HG02623 (cell line): ENCODE measurements at regions not wholly inside any gene's neighbourhood (a gene's known extent, or its start where the extent isn't known, plus 50 kb on each side); places are given as distances from the start of the nearest gene placed in this dataset.

Source experiments
- ATAC-seq: cut with Tn5 transposase; IDR thresholded peaks from one replicate; pipeline ENCODE4 v1.9.1; 2021; ENCODE audit warnings: moderate library complexity; ENCODE audit not compliant: unreplicated experiment

- no peak for ATAC-seq
These were observed 142.3 kb upstream of the ARGLU1 start for GRCh38 chr13:106710266-106710665.

GRCh38 chr13:106709522-106709921, 141.6 kb upstream of the ARGLU1 start:
- no peak for ATAC-seq

GRCh38 chr13:106702505-106702904, 134.6 kb upstream of the ARGLU1 start:
- ATAC-seq, result no peak

- ATAC-seq, result no peak
These were observed 133.9 kb upstream of the ARGLU1 start for GRCh38 chr13:106701771-106702341.

GRCh38 chr13:106700439-106700838, 132.5 kb upstream of the ARGLU1 start:
- no peak for ATAC-seq

GRCh38 chr13:106700007-106700406, 132.1 kb upstream of the ARGLU1 start:
- no peak for ATAC-seq

- ATAC-seq, result no peak
These were observed 131.4 kb upstream of the ARGLU1 start for GRCh38 chr13:106699311-106699710.

GRCh38 chr13:106696719-106697118, 128.8 kb upstream of the ARGLU1 start:
- ATAC-seq, result no peak

GRCh38 chr13:106696140-106696539, 128.2 kb upstream of the ARGLU1 start:
- ATAC-seq, result no peak

- ATAC-seq, result no peak
These were observed 127.2 kb upstream of the ARGLU1 start for GRCh38 chr13:106695139-106695538.

- no peak for ATAC-seq
These were observed 123.9 kb upstream of the ARGLU1 start for GRCh38 chr13:106691861-106692260.

GRCh38 chr13:106691341-106691740, 123.4 kb upstream of the ARGLU1 start:
- no peak for ATAC-seq

- no peak for ATAC-seq
These were observed 122.8 kb upstream of the ARGLU1 start for GRCh38 chr13:106690779-106691178.

- no peak for ATAC-seq
These were observed 122.0 kb upstream of the ARGLU1 start for GRCh38 chr13:106689906-106690305.

- ATAC-seq, result no peak
These were observed 121.0 kb upstream of the ARGLU1 start for GRCh38 chr13:106688940-106689339.

GRCh38 chr13:106686163-106686562, 118.2 kb upstream of the ARGLU1 start:
- no peak for ATAC-seq

GRCh38 chr13:106685143-106685542, 117.2 kb upstream of the ARGLU1 start:
- no peak for ATAC-seq

GRCh38 chr13:106683918-106684317, 116.0 kb upstream of the ARGLU1 start:
- no peak for ATAC-seq

GRCh38 chr13:106683179-106683578, 115.2 kb upstream of the ARGLU1 start:
- no peak for ATAC-seq

- ATAC-seq, result no peak
These were observed 114.1 kb upstream of the ARGLU1 start for GRCh38 chr13:106681997-106682396.

GRCh38 chr13:106681536-106681935, 113.6 kb upstream of the ARGLU1 start:
- ATAC-seq, result no peak

GRCh38 chr13:106680796-106681472, 113.0 kb upstream of the ARGLU1 start:
- no peak for ATAC-seq
